NCI-H2029 treated with DMSO at 0.1 percent for 48 hours (cell line): ENCODE measurements at regions not wholly inside any gene's neighbourhood (a gene's known extent, or its start where the extent isn't known, plus 50 kb on each side); places are given as distances from the start of the nearest gene placed in this dataset.

Source experiments
- DNase-seq: peaks from one replicate; lab custom pipeline; 2025; lab: John Stamatoyannopoulos, UW

GRCh38 chr13:76516586-76516985, 369.6 kb downstream of the KCTD12 start:
- no peak for DNase-seq

DNA sequence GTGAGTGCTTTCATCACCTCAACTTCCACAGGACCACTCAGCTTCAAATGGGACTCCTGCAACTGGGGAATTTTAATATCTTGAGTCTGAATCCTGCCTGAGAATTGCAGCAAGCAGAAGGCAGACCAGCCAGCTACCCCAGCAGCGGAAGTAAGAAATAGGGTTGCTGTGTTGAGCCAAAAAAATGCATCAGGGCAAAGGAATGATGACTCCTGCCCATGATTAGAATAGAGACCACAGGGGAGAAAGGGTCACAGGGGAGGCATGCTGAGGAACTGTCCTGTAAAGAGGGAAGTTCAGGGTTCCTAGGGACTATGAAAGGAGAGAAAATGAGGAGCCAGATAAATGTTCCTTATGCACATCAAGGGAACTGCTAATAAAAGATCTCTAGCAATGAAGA, 370.2 kb downstream of the KCTD12 start:
- no peak for DNase-seq

DNA sequence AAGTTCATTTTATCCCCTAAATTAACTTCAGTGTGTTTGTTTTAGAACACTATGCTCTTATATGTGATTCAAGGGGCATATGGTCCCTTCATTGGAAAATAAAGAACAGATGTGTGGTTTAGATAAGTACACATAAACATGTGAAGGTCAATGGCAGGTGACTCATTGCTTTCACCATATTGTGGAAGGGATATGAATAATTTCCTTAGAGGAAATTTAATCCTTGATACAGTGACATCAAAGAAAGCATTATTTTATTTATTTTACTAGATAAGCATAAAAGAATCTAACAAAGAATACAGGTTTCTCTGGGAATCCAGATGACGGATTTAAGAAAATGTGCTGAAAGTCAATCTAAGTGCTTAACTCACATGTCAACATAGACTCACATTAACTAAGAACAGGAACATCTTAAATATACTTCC, 373.5 kb downstream of the KCTD12 start:
- no peak for DNase-seq

GRCh38 chr13:76505437-76505836, 380.8 kb downstream of the KCTD12 start:
- DNase-seq, result no peak

- peak; percentile 49 for DNase-seq
Measured at GRCh38 chr13:76503766-76504165, 382.4 kb downstream of the KCTD12 start.

DNA sequence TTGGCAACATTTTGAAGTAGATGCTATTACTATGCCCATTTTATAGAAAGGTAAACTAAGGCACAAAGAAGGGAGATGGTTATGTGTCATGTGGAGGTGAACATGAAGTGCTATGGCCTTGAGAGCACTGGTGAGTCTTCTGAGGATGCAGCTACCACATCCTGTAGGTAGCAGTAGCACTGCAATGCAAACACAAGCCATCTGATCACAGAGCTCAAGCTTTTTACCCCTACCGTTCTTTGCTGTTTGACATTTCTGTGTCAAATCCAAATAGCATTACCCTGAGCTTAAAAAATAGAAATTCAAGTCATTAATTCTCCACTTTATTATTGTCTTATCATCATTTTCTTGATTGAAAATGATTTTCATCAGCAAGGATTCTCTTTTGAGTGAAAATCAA, 382.9 kb downstream of the KCTD12 start:
- DNase-seq, result no peak

DNA sequence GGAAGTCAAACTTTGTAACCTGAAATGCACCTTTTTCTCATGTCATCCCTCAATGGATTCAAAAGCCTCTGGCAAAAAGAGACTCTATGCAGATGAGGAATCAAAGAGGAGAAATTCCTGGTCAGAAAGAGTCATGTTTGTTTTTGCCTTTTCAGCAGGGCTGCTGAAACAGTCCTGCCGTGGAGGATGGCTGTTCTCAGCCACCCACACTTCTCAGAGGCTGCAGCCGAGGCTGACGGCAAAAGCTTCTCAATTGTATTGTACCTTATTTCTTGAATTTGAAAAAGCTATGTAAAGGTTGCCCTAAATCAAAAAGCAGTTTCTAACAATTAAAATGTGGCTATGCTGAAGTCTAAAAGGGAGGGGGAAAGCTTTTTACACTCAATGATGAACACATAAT, 385.3 kb downstream of the KCTD12 start:
- no peak for DNase-seq

GRCh38 chr13:76499891-76500290, 386.3 kb downstream of the KCTD12 start:
- no peak for DNase-seq

DNA sequence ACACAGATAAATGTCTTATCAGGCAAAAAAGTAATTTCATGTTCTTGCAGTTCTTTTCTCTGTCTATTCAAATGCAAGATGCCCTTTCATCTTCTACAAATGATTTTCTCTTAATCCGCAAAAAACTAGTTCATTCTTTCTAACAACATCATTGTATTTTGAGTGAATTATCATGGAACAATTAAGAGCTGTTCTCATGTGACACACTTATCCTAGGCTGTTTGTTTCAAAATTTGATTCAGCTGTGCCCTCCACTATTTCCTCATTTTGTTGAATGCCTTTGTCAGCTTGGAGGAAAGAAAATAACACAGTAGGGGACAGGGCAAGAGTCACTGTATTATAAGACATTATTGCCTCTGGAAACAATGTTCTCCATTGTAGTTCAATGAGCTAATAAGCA, 396.9 kb downstream of the KCTD12 start:
- DNase-seq, result no peak

DNA sequence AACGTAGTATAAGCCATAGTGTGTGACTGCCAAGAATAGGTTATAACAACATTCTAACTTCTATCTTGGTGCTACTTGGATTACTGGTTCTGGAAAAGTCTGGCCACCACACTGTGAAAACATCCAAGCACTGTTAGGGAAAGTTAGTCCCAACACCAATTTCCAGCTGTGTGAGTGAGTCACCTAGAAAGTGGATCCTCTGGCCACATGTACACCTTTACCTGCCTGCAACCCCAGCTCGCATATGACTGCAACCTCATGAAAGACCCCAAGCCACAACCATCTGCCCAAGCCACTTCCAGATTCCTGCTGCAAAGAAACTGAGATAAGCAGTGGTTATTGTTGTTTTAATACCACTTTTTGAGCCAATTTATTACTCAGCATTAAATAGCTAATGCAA, 404.5 kb downstream of the KCTD12 start:
- DNase-seq, result no peak

GRCh38 chr13:76474966-76475365, 411.2 kb downstream of the KCTD12 start:
- DNase-seq, result no peak

- no peak for DNase-seq
Measured at GRCh38 chr13:76474356-76474755, 411.8 kb downstream of the KCTD12 start.

DNA sequence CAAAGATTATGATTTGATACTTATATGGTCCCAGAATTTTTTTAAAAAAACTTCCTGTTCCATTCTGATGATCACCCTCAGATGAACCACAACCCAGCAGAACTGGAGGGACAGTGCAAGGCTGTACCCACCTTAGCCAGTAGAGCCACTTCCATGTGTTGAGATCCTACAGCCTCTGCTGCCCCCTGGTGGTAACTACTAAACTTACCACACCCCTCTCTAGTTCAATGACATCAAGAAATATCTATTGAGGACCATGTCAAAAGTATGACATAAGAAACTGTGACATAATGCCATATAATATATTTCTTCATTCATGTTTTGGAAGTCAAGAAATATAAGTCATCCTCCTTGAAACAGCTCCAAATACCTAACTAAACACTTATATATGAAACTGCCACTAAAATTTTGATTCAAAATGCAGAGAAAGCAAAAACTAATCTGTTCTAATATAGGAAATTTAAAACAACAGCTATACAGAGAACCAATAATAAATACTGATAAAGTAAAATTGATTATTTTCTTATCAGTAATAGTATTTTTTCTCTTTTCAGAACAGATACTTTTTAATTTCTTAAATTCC, 412.6 kb downstream of the KCTD12 start:
- DNase-seq, result peak; percentile 32

DNA sequence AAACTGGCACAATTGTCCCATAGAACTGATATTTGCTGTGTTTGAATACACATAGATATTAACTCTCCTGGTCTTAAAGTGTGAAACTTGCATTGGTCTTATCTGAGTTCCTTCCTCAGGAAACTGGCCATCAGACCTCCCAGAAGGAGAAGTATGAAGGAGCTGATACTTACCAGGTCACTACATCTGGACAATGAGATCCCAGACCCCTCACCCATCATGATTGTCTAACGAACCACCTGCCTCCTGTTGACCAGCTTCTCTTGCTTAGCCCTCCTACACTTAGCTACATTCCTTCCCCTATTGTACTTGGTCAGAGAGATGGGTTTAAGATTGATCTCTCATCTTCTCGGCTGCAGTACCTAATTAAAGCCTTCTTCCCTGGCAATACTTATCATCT, 413.3 kb downstream of the KCTD12 start:
- no peak for DNase-seq

- no peak for DNase-seq
Measured at GRCh38 chr13:76471486-76471885, 414.7 kb downstream of the KCTD12 start.

DNA sequence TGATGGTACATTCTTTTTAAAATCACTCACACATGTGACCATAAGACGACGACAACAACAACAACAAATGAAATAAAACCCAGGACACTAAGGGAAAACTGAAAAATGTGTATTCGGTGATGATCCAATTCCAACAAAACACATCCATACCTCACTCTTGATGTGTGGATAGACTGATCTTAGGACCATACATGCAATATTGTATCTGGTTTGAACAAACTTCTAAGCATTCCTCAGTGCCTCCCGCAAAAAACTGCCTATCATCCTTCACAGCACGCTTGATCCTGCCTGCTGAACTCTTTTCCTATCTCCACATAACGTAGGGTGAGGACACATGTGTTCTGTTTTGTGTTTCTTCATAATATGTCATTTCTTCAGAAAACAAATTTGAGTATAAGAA, 415.2 kb downstream of the KCTD12 start:
- DNase-seq, result no peak

- DNase-seq, result no peak
Measured at GRCh38 chr13:76466043-76466442, 420.2 kb downstream of the KCTD12 start.

DNA sequence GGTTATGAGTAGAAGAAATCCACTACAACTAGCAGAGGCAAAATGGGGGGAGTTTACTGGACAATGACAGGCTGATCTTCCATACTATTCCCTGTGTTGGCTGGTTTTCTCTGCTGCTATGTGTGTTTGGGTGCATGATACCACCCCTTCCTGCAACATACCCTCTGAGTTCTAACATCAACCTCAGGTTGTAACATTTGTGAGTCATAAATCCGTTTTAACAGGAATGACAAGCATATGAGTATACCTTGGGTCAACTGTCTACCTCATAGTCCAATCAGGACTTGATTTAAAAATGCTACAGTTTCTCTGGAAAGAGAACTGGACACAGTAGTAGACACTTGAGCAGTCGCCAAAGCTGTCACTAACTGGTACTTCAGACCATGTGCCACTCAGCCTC, 422.9 kb downstream of the KCTD12 start:
- DNase-seq, result no peak

- no peak for DNase-seq
Measured at GRCh38 chr13:76461999-76462398, 424.2 kb downstream of the KCTD12 start.

DNA sequence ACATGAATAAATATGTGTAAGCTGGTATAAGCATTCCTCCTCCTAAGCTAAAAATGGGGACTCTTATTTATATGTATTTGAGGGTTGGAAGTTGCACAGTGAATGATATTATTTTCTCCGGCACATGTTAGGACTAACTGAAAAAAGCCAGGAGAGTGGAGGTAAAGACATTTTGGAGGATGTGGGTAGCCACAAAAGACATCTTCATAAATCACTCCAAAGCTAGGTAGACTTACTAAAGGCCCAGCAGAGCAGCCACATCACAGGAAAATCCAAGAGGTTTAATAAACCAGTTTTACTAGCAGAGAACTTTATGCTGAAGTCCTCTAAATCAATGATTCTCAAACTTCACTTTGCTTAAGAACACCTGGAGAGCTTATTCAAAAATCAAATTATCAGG, 424.7 kb downstream of the KCTD12 start:
- DNase-seq, result no peak

- DNase-seq, result no peak
Measured at GRCh38 chr13:76459863-76460262, 426.3 kb downstream of the KCTD12 start.

GRCh38 chr13:76455960-76456359, 430.2 kb downstream of the KCTD12 start:
- no peak for DNase-seq

GRCh38 chr13:76454991-76455390, 431.2 kb downstream of the KCTD12 start:
- no peak for DNase-seq

DNA sequence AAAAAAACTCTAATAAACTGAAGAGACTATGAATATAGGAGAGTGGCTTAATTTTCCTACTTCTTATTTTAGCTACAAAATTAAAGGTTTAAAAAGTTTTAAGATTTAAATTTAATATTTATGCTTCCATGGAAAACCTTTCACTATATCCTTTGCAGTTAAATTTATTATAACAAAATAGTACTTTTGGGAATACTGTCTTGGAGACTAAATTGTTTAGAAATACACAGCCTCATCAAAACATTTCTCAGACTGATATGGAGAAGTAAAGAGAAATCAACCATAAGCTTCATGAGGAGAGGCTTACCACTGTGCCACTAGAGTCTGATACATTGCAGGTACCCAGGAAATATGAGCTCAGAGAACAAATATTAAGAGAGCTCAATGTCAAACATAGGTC, 436.5 kb downstream of the KCTD12 start:
- no peak for DNase-seq

DNA sequence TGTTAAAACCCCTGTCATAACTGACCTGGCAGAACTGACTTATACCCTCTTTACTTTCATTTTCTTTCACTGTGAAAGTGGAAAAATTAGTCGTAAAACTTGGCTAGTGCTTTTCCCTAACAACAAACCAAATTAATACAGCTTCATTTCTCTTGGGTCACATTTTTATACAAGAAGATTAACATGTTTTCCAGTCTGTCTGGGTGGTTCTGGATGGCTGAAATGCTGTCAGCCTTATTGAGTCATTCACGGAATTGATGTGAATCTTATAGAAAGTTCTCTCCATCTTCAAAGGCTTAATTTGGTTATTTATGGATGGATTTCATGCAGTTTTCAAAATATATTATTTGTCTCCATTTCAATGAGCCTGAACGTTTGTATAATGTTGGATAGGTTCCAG, 440.0 kb downstream of the KCTD12 start:
- DNase-seq, result no peak
